OCI-LY3 (cell line): ENCODE measurements at regions not wholly inside any gene's neighbourhood (a gene's known extent, or its start where the extent isn't known, plus 50 kb on each side); places are given as distances from the start of the nearest gene placed in this dataset.

ENCODE experiments used
- CTCF ChIP-seq: fragments of 200-600, 300-600 bp; sonication (generic); IDR thresholded peaks from 2 replicates; pipeline ENCODE4 v1.5.1; 2014; ENCODE audit warnings: antibody characterized with exemption, low read length, low read depth
- EZH2phosphoT487 ChIP-seq: fragments of 200-600 bp; shearing (Covaris generic); IDR thresholded peaks from 2 replicates; pipeline ENCODE4 v1.6.1; 2018; ENCODE audit warnings: antibody characterized with exemption, mixed run types, low read depth

GRCh38 chr4:137394018-137394417 lies 138.3 kb downstream of the PCDH18 start:
- no peak for TF ChIP-seq CTCF
- no peak for TF ChIP-seq EZH2phosphoT487
